HG02981 (cell line): ENCODE measurements at regions not wholly inside any gene's neighbourhood (a gene's known extent, or its start where the extent isn't known, plus 50 kb on each side); places are given as distances from the start of the nearest gene placed in this dataset.

Experiments
- ATAC-seq: cut with Tn5 transposase; IDR thresholded peaks from one replicate; pipeline ENCODE4 v1.9.1; 2021; ENCODE audit warnings: mild to moderate bottlenecking, moderate library complexity; ENCODE audit not compliant: unreplicated experiment

- no peak for ATAC-seq
Measured at GRCh38 chrX:36913551-36913950, 94.6 kb upstream of the FAM47C start.

- no peak for ATAC-seq
Measured at GRCh38 chrX:36916941-36917340, 91.2 kb upstream of the FAM47C start.

GRCh38 chrX:36927712-36928111, 80.5 kb upstream of the FAM47C start:
- no peak for ATAC-seq

GRCh38 chrX:36930491-36930890, 77.7 kb upstream of the FAM47C start:
- no peak for ATAC-seq

GRCh38 chrX:36947214-36947613, 61.0 kb upstream of the FAM47C start:
- no peak for ATAC-seq

GRCh38 chrX:36950495-36951253, 57.5 kb upstream of the FAM47C start:
- ATAC-seq: no peak

- ATAC-seq: no peak
Measured at GRCh38 chrX:36957425-36958328, 50.5 kb upstream of the FAM47C start.
